A673 (cell line): ENCODE measurements at regions not wholly inside any gene's neighbourhood (a gene's known extent, or its start where the extent isn't known, plus 50 kb on each side); places are given as distances from the start of the nearest gene placed in this dataset.

Source experiments
- CTCF ChIP-seq: fragments of 300-800, 200-600 bp; sonication (generic); conservative IDR thresholded peaks from 2 replicates; pipeline ENCODE4 v1.5.1; 2017; ENCODE audit warnings: low read depth, mild to moderate bottlenecking, antibody characterized with exemption, low read length, moderate library complexity, mixed read lengths
- EZH2 ChIP-seq: fragments of 200-600 bp; sonication (generic); IDR thresholded peaks from 2 replicates; pipeline ENCODE4 v1.6.1; 2017; ENCODE audit warnings: borderline replicate concordance, low read depth, mild to moderate bottlenecking, mixed read lengths, antibody characterized with exemption, low read length; ENCODE audit not compliant: poor library complexity, severe bottlenecking

- TF ChIP-seq EZH2 (no peak), CTCF (no peak)
Measured at GRCh38 chr18:56035546-56035945, 447.6 kb upstream of the TCF4 start.
